ENCODE measurements at regions not wholly inside any gene's neighbourhood (a gene's known extent, or its start where the extent isn't known, plus 50 kb on each side); places are given as distances from the start of the nearest gene placed in this dataset.
"Not testable (repeated sequence)": the region's sequence is repeated elsewhere in the genome, so short reads cannot be mapped to it uniquely, and the experiment has no call there.

DNA sequence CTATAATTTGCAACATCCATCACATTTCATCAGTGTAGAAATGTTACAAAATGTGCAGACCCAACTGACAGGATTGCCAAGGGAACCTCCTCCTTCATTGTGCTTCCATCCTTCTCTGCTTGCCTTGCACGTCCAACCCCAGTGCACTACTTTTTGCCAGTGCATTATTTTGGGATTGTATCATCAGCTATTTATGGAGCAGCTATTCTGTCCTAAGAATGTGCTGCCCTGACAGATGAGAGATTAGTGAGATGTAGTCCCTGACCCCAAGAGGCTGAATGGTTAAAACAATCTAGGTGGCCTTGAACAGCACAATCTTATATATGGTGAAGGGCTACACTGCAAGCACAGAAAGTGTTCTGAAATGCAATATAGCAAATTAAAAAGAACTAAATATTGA, 935.8 kb downstream of the IGSF11 start:
- no peak overlapping the region for H3K4me3 ChIP-seq (ENCODE audit: low read length)
- no peaks in the 10 kb centered on the region for H3K9me3 ChIP-seq (ENCODE audit: low read depth, low read length)
- H3K4me1 ChIP-seq (ENCODE audit: insufficient read depth, low read length), result no peaks in the 10 kb centered on the region
- H3K27me3 ChIP-seq (ENCODE audit: insufficient read depth, low read length), result no peaks in the 10 kb centered on the region

DNA sequence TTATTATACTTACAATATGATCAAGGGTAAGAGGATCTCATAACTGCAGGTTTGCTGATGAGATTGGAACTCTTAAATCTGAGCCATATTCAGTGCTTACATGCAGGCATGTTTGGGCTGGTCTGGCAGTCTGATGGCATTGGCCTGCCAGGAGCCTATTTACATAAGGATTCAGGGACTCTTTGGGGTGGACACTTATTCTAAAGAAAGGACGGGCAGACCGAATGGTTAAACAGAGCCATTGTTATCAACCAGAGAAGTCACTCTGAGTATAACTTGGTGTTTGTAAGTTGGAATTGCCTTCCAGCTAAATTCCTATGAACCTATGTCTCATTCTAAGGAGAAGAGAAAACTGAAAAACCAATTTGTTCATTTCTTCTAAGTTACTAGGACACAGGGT, 932.8 kb downstream of the IGSF11 start:
- no peaks in the 10 kb centered on the region for H3K4me1 ChIP-seq (ENCODE audit: insufficient read depth, low read length)
- no peaks in the 10 kb centered on the region for H3K9me3 ChIP-seq (ENCODE audit: low read depth, low read length)
- no peak overlapping the region for H3K4me3 ChIP-seq (ENCODE audit: low read length)
- no peaks in the 10 kb centered on the region for H3K27me3 ChIP-seq (ENCODE audit: insufficient read depth, low read length)

DNA sequence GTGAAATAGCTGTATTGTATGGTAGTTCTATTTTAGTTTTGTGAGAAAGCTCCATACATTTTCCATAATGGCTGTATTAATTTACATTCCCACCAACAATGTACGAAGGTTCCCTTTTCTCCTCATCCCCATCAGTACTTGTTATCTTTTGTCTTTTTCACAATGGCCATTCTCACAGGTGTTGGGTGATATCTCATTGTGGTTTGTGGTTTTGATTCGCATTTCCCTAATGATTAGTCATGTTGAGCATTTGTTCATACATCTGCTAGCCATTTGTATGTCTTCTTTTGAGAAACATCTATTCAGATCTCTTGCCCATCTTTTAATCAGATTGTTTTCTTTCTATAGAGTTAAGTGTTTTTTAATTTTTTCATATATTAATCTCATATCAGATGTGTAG, 931.9 kb downstream of the IGSF11 start:
- no peaks in the 10 kb centered on the region for H3K27me3 ChIP-seq (ENCODE audit: insufficient read depth, low read length)
- H3K4me3 ChIP-seq (ENCODE audit: low read length), result no peak overlapping the region
- H3K4me1 ChIP-seq (ENCODE audit: insufficient read depth, low read length), result no peaks in the 10 kb centered on the region
- H3K9me3 ChIP-seq (ENCODE audit: low read depth, low read length), result no peaks in the 10 kb centered on the region

DNA sequence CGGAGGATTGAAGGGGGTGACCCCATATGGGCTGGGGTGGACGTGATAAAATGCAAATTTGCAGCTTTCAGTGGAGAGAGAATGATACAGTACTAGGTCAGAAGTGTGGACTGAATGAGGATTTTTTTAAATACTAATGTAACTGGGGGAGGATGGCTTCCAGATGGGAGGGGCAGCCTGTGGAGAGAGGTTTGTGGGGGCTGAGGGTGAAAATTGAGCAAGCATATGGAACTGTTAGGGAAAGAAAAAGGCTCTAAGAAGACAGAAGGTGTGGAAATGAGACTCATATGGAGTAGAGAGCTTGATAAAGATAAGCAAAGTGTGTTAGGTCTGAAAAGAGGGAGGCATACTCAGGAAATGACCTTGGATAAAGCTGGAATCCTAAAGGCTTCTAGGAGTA, 926.4 kb downstream of the IGSF11 start:
- Histone ChIP-seq H3K27me3 (ENCODE audit: insufficient read depth, low read length) (no peaks in the 10 kb centered on the region), H3K4me1 (ENCODE audit: insufficient read depth, low read length) (no peaks in the 10 kb centered on the region), H3K4me3 (ENCODE audit: low read length) (no peak overlapping the region), H3K9me3 (ENCODE audit: low read depth, low read length) (no peaks in the 10 kb centered on the region)

DNA sequence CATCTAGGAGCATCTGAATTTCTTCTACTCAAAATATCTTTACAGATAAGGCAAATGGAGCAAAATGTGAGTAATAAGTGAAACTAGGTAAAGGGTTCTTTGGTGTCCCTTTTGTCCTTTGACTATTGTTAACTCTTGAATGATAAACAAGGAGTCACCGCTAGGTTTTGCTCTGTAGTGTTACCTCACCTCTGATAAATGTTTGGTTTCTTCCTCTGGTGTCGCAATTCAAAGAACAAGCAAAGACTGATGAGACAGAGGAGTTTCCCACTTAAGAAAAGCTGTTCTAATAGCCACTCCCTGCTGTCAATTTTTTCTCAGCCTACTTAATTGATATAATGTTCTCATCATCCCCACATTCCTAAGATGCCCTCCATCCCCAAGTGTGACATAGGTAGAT, 925.9 kb downstream of the IGSF11 start:
- no peak overlapping the region for H3K4me3 ChIP-seq (ENCODE audit: low read length)

DNA sequence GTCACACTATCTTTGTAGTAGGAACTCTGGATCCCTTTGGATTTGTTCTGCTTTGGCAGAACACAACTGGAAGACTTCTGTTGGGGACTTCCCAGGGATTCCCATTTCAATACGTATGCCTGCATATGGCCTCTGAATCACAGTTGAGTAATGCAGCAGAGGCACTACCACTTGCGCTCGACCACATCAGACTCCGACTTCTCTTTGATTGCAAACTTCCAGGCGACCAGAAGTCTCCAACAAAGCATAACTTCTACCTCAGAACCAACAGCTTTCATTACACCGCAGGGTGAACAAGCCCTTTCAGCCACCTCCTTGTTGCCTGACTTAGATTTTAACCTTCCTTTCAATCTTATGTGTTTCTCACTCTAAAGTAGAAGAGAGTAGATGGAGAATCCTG, 924.4 kb downstream of the IGSF11 start:
- no peaks in the 10 kb centered on the region for H3K27me3 ChIP-seq (ENCODE audit: insufficient read depth, low read length)
- no peak overlapping the region for H3K4me3 ChIP-seq (ENCODE audit: low read length)
- H3K4me1 ChIP-seq (ENCODE audit: insufficient read depth, low read length), result no peaks in the 10 kb centered on the region
- no peaks in the 10 kb centered on the region for H3K9me3 ChIP-seq (ENCODE audit: low read depth, low read length)

More for the DNA sequence above, 925.9 kb downstream of the IGSF11 start:
- no peaks in the 10 kb centered on the region for H3K9me3 ChIP-seq (ENCODE audit: low read depth, low read length)
- H3K4me1 ChIP-seq (ENCODE audit: insufficient read depth, low read length), result no peaks in the 10 kb centered on the region
- no peaks in the 10 kb centered on the region for H3K27me3 ChIP-seq (ENCODE audit: insufficient read depth, low read length)

DNA sequence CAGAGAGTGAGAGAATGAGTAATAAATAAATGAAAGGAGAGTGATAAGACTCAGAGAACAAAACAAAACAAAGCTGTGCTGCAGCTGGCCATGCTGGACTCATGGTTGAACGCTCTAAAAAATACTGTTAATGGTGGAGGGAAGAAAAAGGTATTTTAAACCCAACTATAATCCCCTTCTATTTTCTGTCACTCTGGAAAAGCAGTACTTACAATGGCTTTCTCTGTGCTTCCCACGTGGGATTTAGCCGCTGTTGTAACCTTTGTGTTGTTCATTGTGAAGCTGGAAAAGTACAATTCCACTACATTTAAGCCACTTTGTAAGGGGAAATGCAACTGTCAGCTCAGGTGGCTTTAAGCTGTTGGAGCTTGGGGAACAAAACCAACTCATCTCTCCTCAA, 917.7 kb downstream of the IGSF11 start:
- Histone ChIP-seq H3K27me3 (ENCODE audit: insufficient read depth, low read length) (no peaks in the 10 kb centered on the region), H3K4me1 (ENCODE audit: insufficient read depth, low read length) (no peaks in the 10 kb centered on the region), H3K4me3 (ENCODE audit: low read length) (no peak overlapping the region), H3K9me3 (ENCODE audit: low read depth, low read length) (no peaks in the 10 kb centered on the region)

DNA sequence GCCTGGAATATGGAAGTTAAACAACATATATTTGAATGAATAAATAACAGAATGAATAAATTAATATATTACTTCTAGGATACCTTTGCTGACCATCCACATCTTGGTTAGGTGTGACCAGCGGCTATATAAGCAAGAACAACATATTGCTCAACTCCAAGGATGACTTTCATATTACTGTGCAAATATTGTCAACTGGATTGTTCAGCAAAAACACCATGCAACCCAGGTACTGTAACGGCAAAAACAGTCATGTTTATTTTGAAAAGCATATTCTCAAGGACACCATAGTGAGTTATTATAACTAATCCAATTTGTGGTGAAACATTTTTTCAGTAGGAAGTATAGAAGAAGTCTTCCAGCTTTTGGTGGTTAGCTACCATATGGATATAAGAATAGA, 907.9 kb downstream of the IGSF11 start:
- Histone ChIP-seq H3K4me1 (ENCODE audit: insufficient read depth, low read length) (no peaks in the 10 kb centered on the region), H3K27me3 (ENCODE audit: insufficient read depth, low read length) (no peaks in the 10 kb centered on the region), H3K9me3 (ENCODE audit: low read depth, low read length) (no peaks in the 10 kb centered on the region), H3K4me3 (ENCODE audit: low read length) (no peak overlapping the region)

DNA sequence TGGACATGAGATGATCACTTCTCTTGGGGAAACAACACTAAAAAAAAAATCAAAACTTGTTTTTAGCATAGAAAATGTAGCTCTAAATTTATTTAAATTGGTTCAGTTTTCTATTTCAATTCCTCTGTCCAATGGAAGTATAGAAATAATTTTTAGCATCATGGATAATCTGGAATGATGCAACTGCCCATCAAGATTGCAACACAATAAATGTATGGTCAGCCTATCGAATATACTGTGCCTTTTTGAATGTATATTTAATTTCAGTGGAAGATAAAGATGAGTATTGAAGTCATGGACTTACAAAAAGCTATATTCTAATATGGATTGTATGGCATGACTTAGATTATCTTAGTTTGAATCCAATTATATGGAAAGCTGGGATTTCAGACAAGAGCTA, 906.7 kb downstream of the IGSF11 start:
- no peaks in the 10 kb centered on the region for H3K27me3 ChIP-seq (ENCODE audit: insufficient read depth, low read length)
- no peak overlapping the region for H3K4me3 ChIP-seq (ENCODE audit: low read length)
- H3K9me3 ChIP-seq (ENCODE audit: low read depth, low read length), result no peaks in the 10 kb centered on the region
- H3K4me1 ChIP-seq (ENCODE audit: insufficient read depth, low read length), result no peaks in the 10 kb centered on the region

DNA sequence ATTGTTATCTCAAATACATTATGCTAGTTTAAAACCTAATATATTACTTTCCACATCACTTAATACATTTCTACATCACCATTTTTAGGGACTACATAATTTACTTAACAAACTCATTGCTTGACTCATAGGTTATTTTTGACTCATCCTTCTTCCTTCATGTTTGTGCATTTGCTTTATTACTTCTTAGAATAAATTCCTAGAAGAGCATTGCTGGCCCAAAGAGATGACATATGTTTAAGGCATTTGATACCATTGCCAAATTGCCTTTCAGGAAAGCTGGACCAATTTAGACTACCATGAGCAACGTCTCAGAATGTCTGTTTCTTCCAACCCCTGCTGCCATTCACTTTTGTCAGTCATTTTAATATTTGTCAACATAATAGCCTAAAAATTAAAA, 905.8 kb downstream of the IGSF11 start:
- Histone ChIP-seq H3K27me3 (ENCODE audit: insufficient read depth, low read length) (no peaks in the 10 kb centered on the region), H3K4me3 (ENCODE audit: low read length) (no peak overlapping the region), H3K9me3 (ENCODE audit: low read depth, low read length) (no peaks in the 10 kb centered on the region), H3K4me1 (ENCODE audit: insufficient read depth, low read length) (no peaks in the 10 kb centered on the region)

DNA sequence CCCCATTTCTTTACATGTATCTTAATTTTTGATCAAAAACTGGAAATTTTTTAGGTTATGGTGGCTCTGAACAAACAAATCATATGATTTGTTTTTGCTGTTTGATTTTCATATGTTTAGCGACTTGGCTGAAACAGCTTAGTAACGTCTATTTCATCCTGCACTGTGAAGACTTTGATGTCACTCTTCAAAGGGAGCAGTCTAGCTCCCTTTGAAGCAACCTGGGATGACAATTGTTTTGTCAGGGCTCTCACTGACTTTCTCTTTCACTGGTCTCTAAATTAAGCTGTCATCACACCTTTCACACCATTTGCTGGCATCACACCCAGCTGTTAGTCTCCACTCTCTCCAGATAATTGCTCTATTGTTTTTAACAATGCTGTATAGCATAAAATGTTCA, 896.9 kb downstream of the IGSF11 start:
- no peaks in the 10 kb centered on the region for H3K4me1 ChIP-seq (ENCODE audit: insufficient read depth, low read length)
- no peaks in the 10 kb centered on the region for H3K27me3 ChIP-seq (ENCODE audit: insufficient read depth, low read length)
- peaks cover 7% of the 10 kb centered on the region for H3K9me3 ChIP-seq (ENCODE audit: low read depth, low read length)
- no peak overlapping the region for H3K4me3 ChIP-seq (ENCODE audit: low read length)

DNA sequence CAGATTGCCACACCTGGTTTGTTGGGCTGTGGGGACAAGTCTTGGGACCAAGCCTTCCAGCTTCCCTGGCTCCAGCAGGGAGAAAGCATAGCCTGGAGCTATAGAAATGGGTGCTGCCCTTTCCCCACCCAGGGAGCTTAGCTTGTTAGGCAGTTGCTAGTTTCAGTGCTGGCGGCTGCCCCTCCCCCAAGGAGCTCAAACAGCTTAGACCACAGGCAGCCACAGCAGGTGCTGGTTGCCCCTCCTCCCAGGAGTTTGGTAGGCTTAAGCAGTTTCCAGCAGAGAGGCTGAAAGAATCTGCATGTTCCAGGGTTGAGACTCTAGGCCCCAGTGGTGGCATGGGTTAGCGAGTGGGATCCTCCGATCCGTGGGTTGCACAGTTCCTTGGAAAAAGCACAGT, 889.7 kb downstream of the IGSF11 start:
- H3K4me1 ChIP-seq (ENCODE audit: insufficient read depth, low read length), result no peaks in the 10 kb centered on the region
- no peaks in the 10 kb centered on the region for H3K27me3 ChIP-seq (ENCODE audit: insufficient read depth, low read length)
- H3K9me3 ChIP-seq (ENCODE audit: low read depth, low read length), result no peaks in the 10 kb centered on the region
- H3K4me3 ChIP-seq (ENCODE audit: low read length), result no peak overlapping the region

DNA sequence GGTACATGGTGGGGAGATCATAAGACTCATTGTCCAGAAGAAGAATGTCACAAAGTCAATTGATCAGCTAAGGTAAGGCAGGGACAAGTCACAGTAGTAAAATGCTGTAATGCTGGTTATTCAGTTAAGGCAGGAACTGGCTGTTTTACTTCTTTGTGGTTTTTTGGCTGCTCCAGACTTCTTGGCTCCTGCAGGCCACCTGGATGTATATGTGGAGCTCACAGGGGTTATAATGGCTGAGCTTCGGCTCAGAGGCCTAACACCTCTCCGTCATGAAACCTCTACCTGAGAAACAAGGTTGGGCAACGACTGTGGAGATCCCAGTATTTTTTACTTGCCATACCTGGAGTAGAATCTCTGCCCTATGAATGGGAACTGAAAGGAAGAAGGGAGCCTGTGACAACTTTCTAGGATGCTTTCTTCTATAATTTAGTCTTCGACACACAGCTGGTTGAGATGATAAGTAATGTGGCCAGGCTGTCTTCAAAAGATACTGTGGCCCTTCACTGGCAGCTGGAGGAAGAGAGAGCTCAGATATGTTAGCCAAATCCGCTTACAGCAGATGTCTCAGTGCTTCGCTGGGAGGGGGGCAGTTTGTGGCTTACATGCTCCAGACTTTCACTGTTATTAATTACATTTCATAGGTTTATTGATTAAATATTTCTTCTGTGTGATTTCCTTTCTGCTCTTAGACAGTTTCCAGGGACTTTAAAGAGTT, 887.8 kb downstream of the IGSF11 start:
- no peaks in the 10 kb centered on the region for H3K27me3 ChIP-seq (ENCODE audit: insufficient read depth, low read length)
- H3K9me3 ChIP-seq (ENCODE audit: low read depth, low read length), result peaks cover 7% of the 10 kb centered on the region
- H3K4me3 ChIP-seq (ENCODE audit: low read length), result no peak overlapping the region
- H3K4me1 ChIP-seq (ENCODE audit: insufficient read depth, low read length), result no peaks in the 10 kb centered on the region

DNA sequence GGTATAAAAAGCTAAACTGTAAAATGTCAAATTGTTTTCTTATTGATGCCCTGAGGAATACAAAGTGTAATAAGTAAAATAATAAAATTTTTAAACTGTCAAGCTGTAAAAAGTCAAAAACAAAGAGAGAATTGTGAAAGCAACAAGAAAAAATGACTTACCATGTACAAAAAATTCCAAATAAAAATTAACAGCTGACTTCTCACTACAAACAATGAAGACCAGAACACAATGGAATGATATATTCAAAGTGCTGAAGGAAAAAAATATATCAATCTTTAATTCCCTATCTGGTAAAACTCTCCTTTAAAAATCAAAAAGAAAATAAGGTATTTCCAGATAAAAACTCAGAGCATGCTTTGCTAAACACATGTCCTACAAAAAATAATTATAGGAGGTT, 883.5 kb downstream of the IGSF11 start:
- Histone ChIP-seq H3K4me1 (ENCODE audit: insufficient read depth, low read length) (no peaks in the 10 kb centered on the region), H3K9me3 (ENCODE audit: low read depth, low read length) (peaks cover 16% of the 10 kb centered on the region), H3K27me3 (ENCODE audit: insufficient read depth, low read length) (no peaks in the 10 kb centered on the region), H3K4me3 (ENCODE audit: low read length) (no peak overlapping the region)

DNA sequence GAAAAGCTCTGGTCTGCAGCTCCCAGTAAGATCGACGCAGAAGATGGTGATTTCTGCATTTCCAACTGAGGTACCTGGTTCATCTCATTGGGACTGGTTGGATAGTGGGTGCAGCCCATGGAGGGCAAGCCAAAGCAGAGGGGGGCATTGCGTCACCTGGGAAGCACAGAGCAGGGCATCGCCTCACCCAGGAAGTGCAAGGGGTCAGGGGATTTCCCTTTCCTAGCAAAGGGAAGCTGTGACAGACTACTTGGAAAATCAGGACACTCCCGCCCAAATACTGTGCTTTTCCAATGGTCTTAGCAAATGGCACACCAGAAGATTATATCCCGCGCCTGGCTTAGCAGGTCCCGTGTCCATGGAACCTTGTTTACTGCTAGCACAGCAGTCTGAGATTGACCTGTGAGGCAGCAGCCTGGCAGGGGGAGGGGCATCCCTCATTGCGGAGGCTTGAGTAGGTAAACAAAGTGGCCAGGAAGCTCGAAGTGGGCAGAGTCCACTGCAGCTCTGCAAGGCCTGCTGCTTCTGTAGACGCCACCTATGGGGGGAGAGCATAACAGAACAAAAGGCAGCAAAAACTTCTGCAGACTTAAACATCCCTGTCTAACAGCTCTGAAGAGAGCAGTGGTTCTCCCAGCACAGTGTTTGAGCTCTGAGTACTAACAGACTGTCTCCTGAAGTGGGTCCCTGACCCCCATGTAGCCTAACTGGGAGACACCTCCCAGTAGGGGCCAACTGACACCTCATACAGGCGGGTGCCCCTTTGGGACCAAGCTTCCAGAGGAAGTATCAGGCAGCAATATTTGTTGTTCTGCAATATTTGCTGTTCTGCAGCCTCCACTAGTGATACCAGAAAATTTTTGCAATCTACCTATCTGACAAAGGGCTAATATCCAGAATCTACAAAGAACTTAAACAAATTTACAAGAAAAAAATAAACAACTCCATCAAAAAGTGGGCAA, 871.7 kb downstream of the IGSF11 start:
- not testable (repeated sequence) for H3K27me3 ChIP-seq (ENCODE audit: insufficient read depth, low read length); H3K4me1 ChIP-seq (ENCODE audit: insufficient read depth, low read length); H3K4me3 ChIP-seq (ENCODE audit: low read length)
- H3K9me3 ChIP-seq (ENCODE audit: low read depth, low read length), result peaks cover 11% of the 10 kb centered on the region

DNA sequence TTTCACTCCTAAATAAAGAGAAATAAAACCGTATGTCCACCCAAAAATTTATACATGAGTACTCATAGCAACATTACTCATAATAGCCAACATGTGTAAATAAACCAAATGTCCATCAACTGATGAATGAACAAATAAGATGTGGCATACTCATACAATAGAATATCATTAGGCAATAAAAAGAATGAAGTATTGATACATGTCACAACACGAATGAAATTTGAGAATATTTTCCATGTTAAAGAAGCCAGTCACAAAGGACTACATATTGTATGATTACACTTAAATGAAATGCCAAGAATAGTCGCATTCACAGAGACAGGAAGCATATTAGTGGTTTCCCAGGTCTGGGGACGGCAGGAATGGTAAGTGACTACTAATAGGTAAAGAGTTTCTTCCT, 869.2 kb downstream of the IGSF11 start:
- H3K27me3 ChIP-seq (ENCODE audit: insufficient read depth, low read length), result no peaks in the 10 kb centered on the region
- peaks cover 9% of the 10 kb centered on the region for H3K9me3 ChIP-seq (ENCODE audit: low read depth, low read length)
- H3K4me1 ChIP-seq (ENCODE audit: insufficient read depth, low read length), result no peaks in the 10 kb centered on the region
- H3K4me3 ChIP-seq (ENCODE audit: low read length), result no peak overlapping the region

Data from mononuclear cell (primary cell).